GM19239 (cell line): ENCODE measurements at regions not wholly inside any gene's neighbourhood (a gene's known extent, or its start where the extent isn't known, plus 50 kb on each side); places are given as distances from the start of the nearest gene placed in this dataset.
A peak's percentile ranks its signal among the peaks of the same experiment; 100 is the strongest.

Source experiments
- DNase-seq: peaks from one replicate; pipeline ENCODE4 v3.0.0; 2011; ENCODE audit warnings: low spot score; ENCODE audit not compliant: insufficient read length
- FAIRE-seq: peaks from 2 replicates; lab custom pipeline; 2011; peaks lifted over from hg19 to GRCh38; lab: Jason Lieb, UNC

DNA sequence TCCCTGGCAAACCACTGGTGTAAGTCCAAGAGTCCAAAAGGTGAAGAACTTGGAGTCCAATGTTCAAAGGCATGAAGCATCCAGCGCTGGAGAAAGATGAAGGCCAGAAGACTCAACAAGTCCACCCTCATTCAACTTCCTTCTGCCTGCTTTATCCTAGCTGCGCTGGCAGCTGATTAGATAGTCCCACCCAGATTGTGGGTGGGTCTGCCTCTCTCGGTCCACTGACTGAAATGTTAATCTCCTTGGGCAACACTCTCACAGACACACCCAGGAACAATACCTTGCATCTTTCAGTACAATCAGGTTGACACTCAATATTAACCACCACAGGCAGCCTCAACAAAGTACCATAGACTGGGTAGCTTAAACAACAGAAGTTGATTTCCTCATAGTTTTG, 245.9 kb upstream of the IGF1R start:
- FAIRE-seq (no peak), DNase-seq (no peak)

DNA sequence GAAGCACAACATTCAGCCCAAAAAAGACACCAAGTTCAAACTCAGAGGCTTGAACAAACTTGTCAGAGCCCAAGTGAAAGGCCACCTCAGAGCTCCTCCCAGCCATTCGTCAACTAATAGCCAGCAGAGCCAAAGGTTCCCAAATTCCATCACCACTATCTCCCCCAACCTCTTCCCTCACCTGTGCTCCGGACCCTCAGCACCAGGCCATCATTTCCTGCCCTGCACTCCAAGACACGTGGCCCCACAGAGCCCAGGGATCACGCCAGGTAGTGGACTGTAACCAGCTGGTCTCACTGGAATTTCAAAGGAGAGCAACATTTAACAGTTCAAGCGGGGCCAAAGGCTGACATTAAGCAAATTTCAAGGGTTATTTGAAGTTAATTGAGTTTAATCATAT, 245.2 kb upstream of the IGF1R start:
- FAIRE-seq (no peak), DNase-seq (no peak)

DNA sequence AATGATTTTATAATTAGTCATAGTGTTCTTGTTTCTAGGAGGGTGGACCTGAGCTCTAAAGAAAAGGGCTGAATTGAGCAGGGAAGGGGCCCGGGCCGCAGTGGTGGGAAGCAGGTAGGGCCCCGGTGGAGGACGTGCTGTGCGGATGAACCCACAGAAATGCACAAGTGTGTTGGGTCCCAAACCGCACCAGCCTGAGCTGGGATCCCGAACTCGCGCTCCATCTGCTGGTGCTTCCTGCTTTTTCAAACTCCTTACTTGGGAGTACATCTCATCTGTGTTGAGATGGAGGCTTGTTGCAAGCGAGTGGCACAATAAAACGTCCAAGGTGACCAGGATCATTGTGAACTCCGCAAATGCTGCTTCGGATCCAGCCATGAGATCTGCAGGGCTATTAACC, 244.8 kb upstream of the IGF1R start:
- no peak for FAIRE-seq
- DNase-seq = no peak

GRCh38 chr15:98405013-98405412, 243.3 kb upstream of the IGF1R start:
- FAIRE-seq = no peak
- no peak for DNase-seq

DNA sequence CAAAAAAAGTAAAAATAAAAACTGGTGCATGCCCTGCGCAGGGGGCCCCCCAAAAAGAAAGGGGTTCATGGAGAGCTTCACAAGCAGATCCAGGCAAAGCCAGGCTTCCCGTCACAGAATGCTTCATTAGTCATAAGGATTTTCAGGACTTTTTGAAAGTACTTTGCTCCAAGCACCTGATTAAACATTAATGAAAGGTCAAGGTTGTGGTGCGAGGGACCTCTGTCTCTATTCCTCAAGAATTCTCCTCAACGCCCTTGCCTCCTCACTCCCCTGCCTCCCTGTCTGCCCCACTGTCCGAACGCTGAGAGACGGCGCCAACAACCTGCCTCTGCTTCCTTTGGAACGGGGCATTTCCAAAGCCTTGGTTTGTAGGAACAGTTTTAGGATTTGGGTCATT, 240.1 kb upstream of the IGF1R start:
- no peak for FAIRE-seq
- DNase-seq = no peak

- FAIRE-seq = no peak
- no peak for DNase-seq
Observed at GRCh38 chr15:98410328-98410727, 238.0 kb upstream of the IGF1R start.

GRCh38 chr15:98412852-98413251, 235.5 kb upstream of the IGF1R start:
- DNase-seq (no peak), FAIRE-seq (no peak)

DNA sequence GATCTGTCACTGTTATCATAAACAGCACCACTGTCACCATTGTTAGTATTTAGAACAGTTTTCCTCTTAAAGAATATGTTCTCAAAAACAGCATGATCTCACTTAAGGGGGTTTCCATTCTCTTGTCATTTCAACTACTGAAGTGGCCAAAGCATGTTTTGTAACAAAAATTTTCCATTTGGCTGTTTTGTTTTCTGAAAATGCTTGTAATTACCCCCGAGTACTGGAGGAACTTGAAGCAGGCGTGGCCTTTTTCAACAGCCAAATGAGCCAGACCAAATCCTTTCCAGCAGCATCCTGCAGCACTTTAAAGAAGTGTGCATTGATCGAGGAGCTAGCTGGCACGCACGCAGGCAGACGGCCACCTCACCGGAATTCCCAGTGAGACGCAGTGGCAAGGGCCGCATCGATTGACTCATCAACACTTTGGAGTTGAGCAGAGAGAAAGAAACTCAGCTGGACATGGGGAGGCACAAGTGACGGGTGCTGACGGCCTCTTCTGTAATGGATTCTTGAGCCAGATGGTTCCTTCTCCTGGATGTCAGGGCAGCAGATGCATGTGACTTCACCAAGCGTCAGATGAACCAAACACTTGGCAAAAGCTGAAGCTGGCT, 234.3 kb upstream of the IGF1R start:
- DNase-seq = no peak
- no peak for FAIRE-seq

DNA sequence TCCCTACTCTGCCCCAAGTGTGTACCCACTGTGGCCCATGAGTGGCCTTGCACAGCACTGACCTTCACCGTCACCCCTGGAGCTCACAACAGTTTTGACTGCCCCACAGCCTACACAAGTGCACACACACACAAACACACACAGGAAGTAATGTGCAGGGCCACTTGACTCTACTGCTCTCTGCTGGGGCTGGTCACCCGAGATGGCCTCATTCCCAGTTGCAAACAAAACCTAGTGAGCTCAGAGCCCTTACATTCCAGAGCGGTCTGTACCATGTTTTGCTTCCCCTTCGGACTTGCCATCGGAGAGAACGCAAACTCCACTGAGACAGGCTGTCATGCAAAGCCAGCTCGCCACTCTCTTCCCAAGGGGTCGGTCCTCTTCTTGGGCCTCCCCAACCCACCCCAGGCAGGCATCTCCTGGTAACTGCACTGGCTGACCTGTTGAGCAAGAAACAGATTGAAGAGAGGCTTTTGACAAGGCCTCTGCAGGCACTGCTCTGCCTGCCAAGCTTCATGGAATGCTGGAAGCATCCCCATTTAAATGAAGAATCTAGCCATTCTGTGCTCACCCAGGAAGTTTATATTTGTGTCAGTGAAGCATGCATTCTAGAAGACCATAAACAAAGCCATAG, 232.0 kb upstream of the IGF1R start:
- DNase-seq = no peak
- no peak for FAIRE-seq

GRCh38 chr15:98417346-98417745, 231.0 kb upstream of the IGF1R start:
- DNase-seq (no peak), FAIRE-seq (no peak)

DNA sequence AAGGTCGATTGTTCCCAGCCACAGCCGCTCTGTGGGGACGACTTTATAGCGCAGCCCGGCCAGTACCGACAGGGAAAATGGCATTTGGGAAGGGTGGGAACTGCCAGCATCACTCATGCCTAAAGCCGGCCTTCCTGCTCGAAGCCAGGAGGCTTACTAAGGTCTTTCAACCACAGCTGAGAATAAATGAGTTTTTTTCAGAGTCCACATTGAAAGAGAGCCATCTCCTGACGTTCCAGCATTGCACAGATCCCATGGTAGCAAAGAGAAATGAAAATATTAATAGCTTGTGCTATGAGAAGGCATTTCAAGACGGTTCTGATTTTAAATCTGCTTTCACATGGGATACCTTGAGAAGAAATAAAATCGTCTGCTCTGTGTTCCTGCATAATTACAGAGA, 230.2 kb upstream of the IGF1R start:
- FAIRE-seq = no peak
- DNase-seq = no peak

DNA sequence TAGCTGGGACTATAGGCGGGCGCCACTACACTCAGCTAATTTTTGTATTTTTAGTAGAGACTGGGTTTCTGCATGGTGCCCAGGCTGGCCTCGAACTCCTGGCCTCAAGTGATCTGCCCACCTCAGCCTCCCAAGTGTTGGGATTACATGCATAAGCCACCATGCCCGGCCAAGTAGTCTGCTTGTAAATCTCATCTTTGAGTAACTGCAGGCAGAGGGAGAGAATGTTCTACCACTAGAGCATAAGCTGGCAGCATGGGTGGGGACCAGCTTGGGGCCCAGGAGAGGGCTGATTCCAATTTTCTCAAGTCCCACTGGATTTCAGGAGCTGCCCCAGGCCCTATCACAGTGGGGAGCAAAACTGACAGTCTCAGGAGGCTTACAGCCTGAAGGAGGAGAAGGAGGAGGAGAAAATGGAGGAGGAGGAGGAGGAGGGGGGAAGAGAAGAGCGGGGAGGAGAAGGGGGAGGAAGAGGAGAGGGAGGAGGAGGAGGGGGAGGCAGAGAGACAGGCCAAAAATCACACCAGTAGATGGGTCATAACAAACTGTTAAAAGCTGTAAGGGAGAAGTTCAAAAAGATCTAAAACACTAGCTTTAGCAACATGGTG, 229.1 kb upstream of the IGF1R start:
- FAIRE-seq (no peak), DNase-seq (no peak)

DNA sequence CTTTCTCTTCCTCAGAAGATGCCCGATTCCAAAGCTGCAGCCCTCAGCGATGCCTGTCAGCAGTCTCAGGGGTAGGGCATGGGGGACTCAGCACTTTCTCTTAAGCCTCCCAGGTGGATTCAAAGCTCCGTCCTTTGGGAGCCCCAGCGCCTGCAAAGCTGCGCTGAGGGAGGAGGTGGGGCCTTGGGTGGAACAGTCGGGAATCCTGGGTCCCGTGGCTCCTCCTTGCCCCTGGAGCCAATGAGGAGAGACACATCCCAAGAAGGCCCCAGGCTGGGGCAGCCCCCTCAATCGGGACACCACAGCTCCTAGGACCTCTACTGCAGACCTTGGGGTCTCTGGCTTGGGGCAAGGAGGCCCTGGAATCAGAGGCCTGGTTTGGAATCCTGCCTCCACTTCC, 227.5 kb upstream of the IGF1R start:
- DNase-seq (no peak), FAIRE-seq (no peak)

DNA sequence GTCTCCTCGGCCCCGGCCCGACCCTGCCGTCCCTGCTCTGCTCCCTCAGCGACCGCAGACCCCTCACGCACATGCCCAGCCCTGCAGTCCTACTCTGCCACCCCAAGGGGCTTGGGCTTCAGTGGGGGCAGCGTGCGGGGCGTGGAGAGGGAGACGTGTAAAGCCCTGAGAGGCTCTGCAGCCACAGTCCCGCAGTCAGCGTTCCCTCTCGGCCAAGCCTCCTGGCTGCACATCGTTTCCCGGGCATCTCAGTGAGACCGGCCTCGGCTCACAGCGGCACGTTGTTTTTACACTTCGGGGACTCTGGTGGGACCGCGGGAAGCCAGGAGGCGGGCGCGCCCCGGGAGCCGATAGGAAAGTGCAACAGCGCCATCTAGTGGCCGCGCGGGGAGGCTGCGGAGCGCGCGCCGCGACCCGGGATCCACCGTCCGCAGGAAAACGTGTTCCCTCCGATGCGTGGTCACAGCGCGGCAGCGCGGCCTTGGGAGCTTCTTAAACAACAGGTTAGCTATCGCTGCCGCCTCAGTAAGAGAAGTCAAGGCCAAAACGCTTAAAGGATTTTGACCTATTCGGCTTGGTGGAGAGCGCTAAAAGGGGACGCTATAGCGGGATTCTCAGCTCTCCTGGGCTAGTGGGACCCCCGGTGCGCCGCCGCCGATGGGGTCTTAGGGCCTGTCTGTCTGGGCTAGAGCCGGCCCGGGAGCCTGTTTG, 226.8 kb upstream of the IGF1R start:
- DNase-seq (peak; percentile 67), FAIRE-seq (no peak)

DNA sequence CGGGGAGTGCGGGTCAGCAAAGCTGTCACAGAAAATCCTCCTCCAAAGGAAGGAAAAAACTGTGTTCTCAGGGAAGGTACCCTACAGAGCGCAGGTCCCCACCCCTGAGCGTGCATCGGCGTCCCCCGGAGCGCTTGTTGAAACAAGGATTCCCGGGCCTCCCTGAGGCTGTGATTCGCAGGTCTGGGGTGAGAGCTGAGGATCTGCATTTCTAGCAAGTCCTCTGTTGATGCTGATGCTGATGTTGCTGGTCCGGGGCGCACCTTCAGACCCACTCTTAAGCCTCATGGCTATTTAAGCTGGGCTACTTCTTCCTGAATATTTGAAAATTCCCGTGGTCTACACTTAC, 226.2 kb upstream of the IGF1R start:
- DNase-seq (no peak), FAIRE-seq (no peak)

DNA sequence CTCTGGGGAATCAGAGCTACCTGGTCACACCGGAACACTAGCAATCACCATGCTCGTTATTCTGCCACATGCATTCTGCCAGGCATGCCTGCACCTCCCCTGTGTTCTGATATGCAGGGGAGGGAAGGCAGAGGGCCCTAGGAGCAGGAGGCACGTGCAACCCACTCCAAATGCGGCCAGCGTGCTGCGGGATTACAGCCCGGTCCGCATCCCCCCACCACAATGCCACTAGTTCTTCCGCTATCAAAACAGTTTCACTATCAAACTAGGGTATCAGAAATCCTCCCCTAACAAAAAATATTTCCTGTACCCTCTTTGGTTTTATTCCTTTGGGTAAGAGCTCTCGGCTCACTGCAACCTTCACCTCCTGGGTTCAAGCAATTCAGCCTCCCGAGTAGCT, 223.2 kb upstream of the IGF1R start:
- DNase-seq (no peak), FAIRE-seq (no peak)

- DNase-seq = no peak
- no peak for FAIRE-seq
Observed at GRCh38 chr15:98427321-98427720, 221.0 kb upstream of the IGF1R start.

DNA sequence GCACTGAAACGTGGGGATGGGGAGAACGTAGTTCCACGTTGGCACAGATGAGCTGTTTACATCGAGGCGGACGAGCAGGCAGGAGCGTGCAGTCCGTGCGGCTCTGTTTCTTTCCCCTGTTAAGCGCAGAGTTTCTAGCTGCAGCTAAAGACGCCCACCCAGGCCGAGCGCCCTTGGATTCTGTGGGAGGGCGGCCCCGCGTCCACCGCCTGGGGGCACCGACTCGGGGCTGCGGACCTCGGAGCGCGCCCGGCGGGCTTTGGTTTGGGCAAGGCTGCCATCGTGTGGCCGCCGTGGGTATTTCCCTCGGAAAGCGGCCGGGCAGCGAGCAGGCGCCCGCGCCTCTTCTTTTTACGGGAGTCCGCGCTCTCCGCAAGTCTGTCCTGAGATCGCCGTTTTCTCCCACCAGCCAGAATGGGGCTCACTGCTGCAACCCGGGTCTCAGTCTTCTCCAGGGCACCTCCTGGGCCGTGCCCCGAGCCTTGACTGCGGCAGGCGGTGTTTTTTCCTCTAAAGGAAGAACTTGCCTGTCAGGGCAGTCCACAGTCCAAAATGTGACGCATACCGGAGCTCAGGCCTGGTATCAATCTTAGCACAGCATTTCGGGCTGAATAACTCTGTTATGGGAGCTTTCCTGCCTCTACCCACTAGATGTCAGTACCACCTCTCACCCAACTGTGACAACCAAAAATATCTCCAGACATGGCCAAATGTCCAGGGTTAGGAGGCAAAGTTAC, 219.9 kb upstream of the IGF1R start:
- peak; percentile 58 for FAIRE-seq
- DNase-seq = peak; percentile 73

DNA sequence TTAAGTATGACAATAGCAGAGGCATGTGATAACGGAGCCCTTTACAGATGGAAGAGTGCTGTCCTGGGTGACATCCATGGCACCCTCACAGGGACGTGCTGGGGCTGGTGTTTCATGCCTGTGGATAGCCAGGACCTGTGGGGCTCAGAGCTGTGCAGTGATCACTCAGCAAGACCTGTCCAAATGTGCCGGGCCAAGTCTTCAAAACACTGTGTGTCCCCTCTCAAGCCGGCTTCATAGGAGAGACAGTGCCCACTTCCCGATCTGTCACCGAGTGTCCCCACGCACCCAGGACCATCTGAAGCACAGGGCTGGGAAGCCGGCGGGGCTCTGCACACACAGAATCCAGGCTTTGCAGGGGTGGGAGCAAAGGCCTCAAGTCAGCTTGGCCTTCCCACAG, 217.2 kb upstream of the IGF1R start:
- no peak for FAIRE-seq
- no peak for DNase-seq

GRCh38 chr15:98433346-98433745, 215.0 kb upstream of the IGF1R start:
- DNase-seq = no peak
- no peak for FAIRE-seq

- no peak for FAIRE-seq
- no peak for DNase-seq
Observed at GRCh38 chr15:98433856-98434255, 214.5 kb upstream of the IGF1R start.
